T-helper 1 cell (primary cell): ENCODE measurements at regions not wholly inside any gene's neighbourhood (a gene's known extent, or its start where the extent isn't known, plus 50 kb on each side); places are given as distances from the start of the nearest gene placed in this dataset.
"Not testable (repeated sequence)": the region's sequence is repeated elsewhere in the genome, so short reads cannot be mapped to it uniquely, and the experiment has no call there.

Experiments used
- DNase-seq, 5 donors: peaks; one replicate each; pipeline ENCODE4 v3.0.0-alpha.2; 2012 to 2020

- DNase-seq = not testable (repeated sequence)
Measured at GRCh38 chr9:42326482-42326881, 143.0 kb downstream of the SPATA31A6 start.

- not testable (repeated sequence) for DNase-seq
Measured at GRCh38 chr9:42335342-42335741, 151.9 kb downstream of the SPATA31A6 start.

- DNase-seq = not testable (repeated sequence)
Measured at GRCh38 chr9:42335984-42336657, 152.7 kb downstream of the SPATA31A6 start.

GRCh38 chr9:42338275-42338674 lies 154.8 kb downstream of the SPATA31A6 start:
- not testable (repeated sequence) for DNase-seq

GRCh38 chr9:42339671-42340434 lies 156.4 kb downstream of the SPATA31A6 start:
- not testable (repeated sequence) for DNase-seq

GRCh38 chr9:42340435-42340723 lies 156.9 kb downstream of the SPATA31A6 start:
- not testable (repeated sequence) for DNase-seq

GRCh38 chr9:42341860-42342259 lies 158.4 kb downstream of the SPATA31A6 start:
- not testable (repeated sequence) for DNase-seq

- DNase-seq = not testable (repeated sequence)
Measured at GRCh38 chr9:42342297-42342696, 158.8 kb downstream of the SPATA31A6 start.

- DNase-seq = not testable (repeated sequence)
Measured at GRCh38 chr9:42344508-42344907, 161.0 kb downstream of the SPATA31A6 start.

GRCh38 chr9:42346916-42347315 lies 163.5 kb downstream of the SPATA31A6 start:
- not testable (repeated sequence) for DNase-seq

GRCh38 chr9:42349181-42349580 lies 165.7 kb downstream of the SPATA31A6 start:
- DNase-seq = not testable (repeated sequence)

- DNase-seq = not testable (repeated sequence)
Measured at GRCh38 chr9:42350412-42350811, 167.0 kb downstream of the SPATA31A6 start.

GRCh38 chr9:42357604-42358373 lies 174.3 kb downstream of the SPATA31A6 start:
- DNase-seq = not testable (repeated sequence)

GRCh38 chr9:42358626-42359247 lies 175.3 kb downstream of the SPATA31A6 start:
- not testable (repeated sequence) for DNase-seq

GRCh38 chr9:42364410-42365243 lies 181.2 kb downstream of the SPATA31A6 start:
- not testable (repeated sequence) for DNase-seq

GRCh38 chr9:42365244-42365945 lies 181.9 kb downstream of the SPATA31A6 start:
- not testable (repeated sequence) for DNase-seq

- not testable (repeated sequence) for DNase-seq
Measured at GRCh38 chr9:42368279-42368881, 184.9 kb downstream of the SPATA31A6 start.

GRCh38 chr9:42370172-42370571 lies 186.7 kb downstream of the SPATA31A6 start:
- not testable (repeated sequence) for DNase-seq

GRCh38 chr9:42371417-42371816 lies 188.0 kb downstream of the SPATA31A6 start:
- DNase-seq = not testable (repeated sequence)

GRCh38 chr9:42377530-42378417 lies 194.3 kb downstream of the SPATA31A6 start:
- not testable (repeated sequence) for DNase-seq
